ENCODE measurements at regions not wholly inside any gene's neighbourhood (a gene's known extent, or its start where the extent isn't known, plus 50 kb on each side); places are given as distances from the start of the nearest gene placed in this dataset.

GRCh38 chr20:19026121-19026878 lies 186.1 kb upstream of the SLC24A3 start:
- TF ChIP-seq CTCF (IDR thresholded peaks at IDR 0.05; ENCODE audit: control extremely low read depth in 1 of 3, insufficient read depth in 1 of 3, low read depth in 1 of 3, low read length in 3 of 3) (no peak), JUND (IDR thresholded peaks at IDR 0.05; ENCODE audit: low read length) (no peak), POLR2AphosphoS5 (IDR thresholded peaks at IDR 0.05; ENCODE audit: low read depth, low read length) (no peak), ATF2 (IDR thresholded peaks at IDR 0.05; ENCODE audit: low read length) (no peak), RAD21 (IDR thresholded peaks at IDR 0.05 in 1 of 2, conservative IDR thresholded peaks at IDR 0.05 in 1 of 2; ENCODE audit: low read depth in 2 of 2, low read length in 2 of 2) (no peak), CHD2 (IDR thresholded peaks at IDR 0.05; ENCODE audit: low read length) (no peak), YY1 (IDR thresholded peaks at IDR 0.05; ENCODE audit: low read depth, low read length) (no peak), GABPA (IDR thresholded peaks at IDR 0.05; ENCODE audit: borderline replicate concordance, insufficient read depth, low read length) (no peak), SP1 (IDR thresholded peaks at IDR 0.05; ENCODE audit: low read depth, low read length) (no peak), EZH2 (IDR thresholded peaks at IDR 0.05; ENCODE audit: low read depth, low read length, severe bottlenecking) (no peak)

All from H1 (cell line).